ENCODE measurements at regions not wholly inside any gene's neighbourhood (a gene's known extent, or its start where the extent isn't known, plus 50 kb on each side); places are given as distances from the start of the nearest gene placed in this dataset.

GRCh38 chr2:234594715-234595114, 97.8 kb upstream of the ARL4C start:
- no peak for DNase-seq (ENCODE audit: low read depth)

DNA sequence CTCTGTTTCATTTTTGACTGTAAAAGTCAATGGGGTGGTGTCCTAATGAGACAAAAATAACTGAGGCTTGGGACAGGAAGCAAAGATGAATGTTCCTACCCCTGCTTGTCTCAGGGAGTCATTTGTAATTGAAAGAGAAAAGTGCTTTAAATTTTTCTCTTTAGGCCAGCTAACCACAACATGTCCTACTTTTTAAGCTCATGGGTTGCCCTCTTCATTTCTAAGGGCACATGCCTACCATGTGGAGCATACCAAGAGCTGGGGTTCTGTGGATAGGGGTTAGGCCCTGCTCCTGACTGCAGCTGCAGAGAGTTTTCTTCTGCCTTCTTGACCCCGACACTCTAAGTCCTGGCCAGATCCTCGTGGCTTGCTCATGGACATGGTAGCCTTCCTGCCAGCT, 96.8 kb upstream of the ARL4C start:
- peak; percentile 42 for DNase-seq (ENCODE audit: low read depth)

DNA sequence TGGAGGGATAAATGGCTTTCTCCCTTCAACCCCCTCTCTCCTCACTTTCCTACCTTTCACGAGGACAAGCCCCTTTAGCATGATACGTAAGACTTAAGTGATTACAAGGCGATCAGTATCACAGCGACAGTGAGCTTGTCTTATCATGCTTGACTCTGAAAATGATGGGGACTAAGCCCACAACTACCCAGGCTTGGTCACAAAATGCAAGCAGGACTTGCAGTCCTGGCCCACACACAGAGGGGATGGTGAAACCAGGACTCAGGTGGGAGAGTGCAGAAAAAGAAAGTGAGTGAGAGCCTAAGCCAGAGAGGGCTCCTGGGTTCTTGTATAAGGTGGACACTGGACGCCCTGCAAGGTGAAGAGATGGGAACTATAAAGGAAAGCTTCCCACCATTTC, 95.7 kb upstream of the ARL4C start:
- no peak for DNase-seq (ENCODE audit: low read depth)

- DNase-seq (ENCODE audit: low read depth), result no peak
These were observed 93.2 kb upstream of the ARL4C start for GRCh38 chr2:234590076-234590475.

GRCh38 chr2:234588054-234588430, 91.2 kb upstream of the ARL4C start:
- DNase-seq (ENCODE audit: low read depth), result no peak

DNA sequence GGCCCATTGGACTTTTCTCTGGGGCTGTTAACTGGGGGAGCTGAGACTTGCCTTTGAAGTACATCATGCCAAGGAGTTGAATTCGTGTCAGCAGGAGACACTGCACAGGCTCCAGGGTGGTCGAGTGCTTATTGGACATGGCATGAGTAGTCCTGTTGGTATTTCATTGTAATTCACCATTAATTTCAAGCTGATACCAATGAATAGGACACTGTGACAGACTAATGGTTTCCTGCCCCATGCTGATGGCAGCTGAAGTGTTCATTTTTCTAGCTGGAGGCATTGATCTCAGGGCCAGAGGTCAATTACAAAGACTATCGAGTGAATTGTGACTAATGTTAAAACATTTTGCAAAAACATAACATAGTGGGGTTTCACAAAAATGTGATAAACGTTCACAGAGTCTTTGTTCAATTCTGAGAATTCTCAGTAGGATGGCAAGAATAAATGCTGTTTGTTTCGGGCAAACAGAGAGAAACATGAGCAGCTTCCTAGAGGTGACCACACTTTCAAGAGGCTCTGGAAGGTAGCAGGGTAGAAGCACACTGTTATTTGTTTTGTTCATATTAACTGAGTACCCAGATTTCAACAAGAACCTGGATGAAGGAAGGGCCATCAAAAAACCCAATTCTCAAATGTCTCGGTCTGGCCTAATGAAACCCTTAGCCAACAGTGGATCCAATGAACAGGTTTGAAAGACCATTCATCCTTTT, 90.6 kb upstream of the ARL4C start:
- DNase-seq (ENCODE audit: low read depth), result peak; percentile 38

GRCh38 chr2:234583331-234583730, 86.5 kb upstream of the ARL4C start:
- DNase-seq (ENCODE audit: low read depth), result no peak

- DNase-seq (ENCODE audit: low read depth), result no peak
These were observed 83.8 kb upstream of the ARL4C start for GRCh38 chr2:234580686-234581085.

GRCh38 chr2:234579231-234579962, 82.5 kb upstream of the ARL4C start:
- no peak for DNase-seq (ENCODE audit: low read depth)

- no peak for DNase-seq (ENCODE audit: low read depth)
These were observed 81.5 kb upstream of the ARL4C start for GRCh38 chr2:234578389-234578788.

GRCh38 chr2:234577191-234577590, 80.3 kb upstream of the ARL4C start:
- DNase-seq (ENCODE audit: low read depth), result no peak

DNA sequence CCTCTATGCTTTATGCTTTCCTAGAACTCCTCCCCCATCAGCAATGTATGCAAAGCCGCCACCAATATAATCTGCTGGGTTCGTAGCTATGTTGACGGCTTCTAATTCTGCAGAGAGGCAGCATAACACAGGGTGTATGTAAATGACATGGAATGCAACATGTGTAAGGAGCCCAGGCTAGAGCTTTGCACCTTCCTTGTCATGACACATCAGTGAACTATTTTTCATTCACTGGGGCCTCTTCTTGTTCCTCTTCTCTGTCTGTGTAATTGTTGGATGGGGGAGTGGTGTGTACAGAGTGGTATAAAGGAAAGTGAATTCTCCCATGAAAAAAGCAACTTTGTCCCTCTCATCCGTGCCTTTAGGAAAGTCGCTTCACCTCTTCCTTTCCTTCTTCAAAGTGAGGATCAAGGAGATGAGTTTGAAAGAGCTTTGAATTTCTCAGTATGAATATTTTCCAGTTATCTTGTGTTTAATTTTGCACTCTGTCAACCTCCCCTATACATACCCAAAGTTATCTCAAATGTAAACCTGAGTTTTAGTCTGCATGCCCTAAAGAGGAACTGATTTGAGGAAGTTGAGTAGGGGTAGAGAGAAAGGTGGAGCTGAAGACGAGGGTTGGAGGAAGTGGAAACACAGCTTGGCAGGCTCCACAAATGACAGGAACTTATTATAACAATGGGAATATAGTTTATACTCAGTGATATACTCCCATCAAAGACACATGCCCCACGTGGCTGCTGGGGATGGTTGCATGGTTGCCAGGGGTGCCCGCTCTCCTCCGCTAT, 74.9 kb upstream of the ARL4C start:
- DNase-seq (ENCODE audit: low read depth), result no peak

DNA sequence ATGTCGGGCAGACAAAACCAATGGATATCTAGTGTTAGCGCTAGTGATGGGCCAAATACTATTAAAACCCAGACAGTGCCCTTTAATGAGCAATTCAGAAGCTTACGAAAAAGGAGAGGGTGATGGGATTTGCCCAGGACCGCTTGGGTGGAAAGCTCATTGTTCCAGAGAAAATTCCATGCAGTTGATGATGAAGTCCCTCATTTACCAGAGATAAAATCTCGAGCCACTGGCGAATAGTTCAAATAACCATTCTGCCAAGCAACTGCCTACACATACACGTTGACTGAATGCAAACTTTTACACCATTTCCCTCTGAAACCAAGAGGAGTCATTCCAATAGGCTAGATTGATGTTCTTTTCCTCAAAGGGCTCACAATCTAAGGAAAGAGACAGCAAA, 73.6 kb upstream of the ARL4C start:
- DNase-seq (ENCODE audit: low read depth), result no peak

DNA sequence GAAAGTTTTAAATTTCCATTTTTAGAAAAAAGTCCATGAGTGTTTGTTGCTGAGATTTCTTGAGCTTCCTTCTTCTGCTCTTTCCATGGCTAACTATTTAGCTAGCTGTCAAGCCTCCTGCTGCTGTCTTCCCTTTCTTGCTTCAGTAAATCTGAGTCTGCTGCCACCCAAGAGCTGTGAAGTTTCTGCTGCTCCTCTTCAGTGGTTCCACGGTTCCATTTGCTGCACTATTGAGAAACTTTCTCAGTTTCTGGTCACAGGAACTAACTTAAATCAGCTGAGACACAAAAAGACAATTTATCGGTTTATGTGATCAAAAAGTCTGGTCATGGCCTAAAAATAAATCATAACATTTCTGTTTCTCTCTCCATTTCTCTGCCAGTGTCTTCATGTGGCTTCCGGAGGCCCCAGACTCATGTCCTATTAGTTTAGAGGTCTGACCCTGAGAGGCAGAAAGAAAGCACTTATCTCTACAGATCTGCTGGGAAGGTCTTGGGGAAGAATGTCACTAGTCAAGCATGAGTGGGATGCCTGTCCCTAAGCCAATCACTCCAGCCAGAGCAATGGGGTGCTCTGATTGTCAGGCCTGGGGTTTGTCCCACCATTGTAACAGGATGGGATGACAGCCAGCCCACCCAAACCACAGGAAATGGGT, 73.0 kb upstream of the ARL4C start:
- no peak for DNase-seq (ENCODE audit: low read depth)

DNA sequence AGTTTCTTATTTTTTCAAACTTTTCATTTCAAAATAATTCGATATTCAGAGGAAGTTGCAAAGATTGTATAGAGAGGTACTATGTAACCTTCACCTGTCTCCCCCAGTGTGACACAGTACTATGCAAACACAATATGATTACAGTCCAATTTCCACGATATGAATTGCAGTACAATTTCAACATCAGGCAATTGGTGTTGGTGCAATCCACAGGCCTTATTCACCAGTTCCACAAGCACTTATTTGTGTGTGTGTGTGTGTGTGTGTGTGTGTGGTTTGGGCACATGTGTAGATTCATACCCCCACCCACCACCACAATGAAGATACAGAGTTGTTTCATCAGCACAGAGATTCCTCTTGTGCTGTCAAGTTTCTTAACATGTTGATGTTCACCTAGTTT, 69.7 kb upstream of the ARL4C start:
- DNase-seq (ENCODE audit: low read depth), result no peak

DNA sequence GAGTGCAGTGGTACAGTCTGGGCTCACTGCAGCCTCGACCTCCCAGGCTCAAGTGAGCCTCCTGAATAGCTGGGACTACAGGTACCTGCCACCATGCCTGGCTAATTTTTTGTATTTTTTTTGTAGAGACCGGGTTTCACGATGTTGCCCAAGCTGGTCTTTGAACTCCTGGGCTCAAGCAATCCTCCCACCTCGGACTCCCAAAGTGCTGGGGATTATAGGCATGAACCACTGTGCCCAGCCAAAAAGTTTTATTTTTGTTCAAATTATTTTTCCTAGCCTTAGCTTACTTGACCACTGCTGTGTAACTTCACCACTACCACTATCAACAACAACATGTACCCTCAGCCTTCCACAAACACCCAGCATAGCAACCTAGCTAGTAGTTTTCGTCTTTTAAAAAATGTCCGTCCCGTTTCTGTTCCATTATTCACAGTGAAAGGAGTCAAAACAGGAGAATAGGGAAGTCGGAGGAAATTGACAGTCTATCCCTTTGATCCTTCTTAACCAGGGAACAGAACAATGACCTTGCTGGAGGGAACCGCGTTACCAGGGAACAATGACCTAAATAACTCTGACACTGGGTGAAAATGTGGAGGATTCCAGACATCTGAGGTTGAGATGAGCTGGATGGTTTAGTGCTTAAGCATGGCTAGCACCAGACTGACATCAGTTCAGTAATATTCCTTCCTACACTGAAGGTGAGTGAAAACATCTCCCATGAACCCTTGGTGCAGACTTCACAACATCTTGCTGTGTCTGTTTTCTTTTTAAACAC, 69.2 kb upstream of the ARL4C start:
- DNase-seq (ENCODE audit: low read depth), result no peak

DNA sequence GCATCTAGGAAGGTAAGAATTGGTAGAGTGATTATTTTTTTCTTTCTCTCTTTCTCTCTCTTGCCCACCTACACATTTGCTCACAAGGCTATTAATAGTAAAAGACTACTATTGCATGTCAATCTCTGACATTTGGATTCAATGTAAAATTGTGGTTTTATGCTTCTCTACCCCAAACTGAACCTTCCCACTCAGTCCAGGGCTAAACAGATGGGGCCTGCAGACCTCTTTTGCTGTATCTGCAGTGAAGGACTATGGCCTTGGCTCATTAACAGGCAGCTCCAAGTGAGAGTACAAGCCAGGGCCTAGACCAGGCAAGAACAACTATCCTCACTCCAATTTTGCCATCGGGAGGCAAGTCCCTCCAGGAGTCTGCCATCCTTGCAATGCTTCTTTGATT, 68.3 kb upstream of the ARL4C start:
- DNase-seq (ENCODE audit: low read depth), result no peak

DNA sequence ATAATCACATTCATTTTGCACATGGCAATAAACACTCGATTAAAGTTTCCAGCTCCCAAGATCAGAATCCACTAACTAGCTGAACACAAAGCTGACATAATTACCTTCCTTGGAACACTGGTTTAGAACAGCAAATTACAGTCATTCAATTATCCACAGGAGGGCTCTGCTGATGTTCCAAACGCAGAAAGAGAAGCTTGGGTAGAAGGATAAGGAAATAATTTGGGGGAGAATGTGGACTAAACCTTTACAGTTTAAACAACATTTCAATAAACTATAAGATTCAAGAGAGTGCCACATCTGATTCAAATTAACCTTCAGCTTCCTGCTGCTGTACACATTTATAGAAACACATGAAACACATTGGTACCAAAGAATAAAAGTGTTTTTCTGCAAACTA, 67.8 kb upstream of the ARL4C start:
- DNase-seq (ENCODE audit: low read depth), result peak; percentile 35

DNA sequence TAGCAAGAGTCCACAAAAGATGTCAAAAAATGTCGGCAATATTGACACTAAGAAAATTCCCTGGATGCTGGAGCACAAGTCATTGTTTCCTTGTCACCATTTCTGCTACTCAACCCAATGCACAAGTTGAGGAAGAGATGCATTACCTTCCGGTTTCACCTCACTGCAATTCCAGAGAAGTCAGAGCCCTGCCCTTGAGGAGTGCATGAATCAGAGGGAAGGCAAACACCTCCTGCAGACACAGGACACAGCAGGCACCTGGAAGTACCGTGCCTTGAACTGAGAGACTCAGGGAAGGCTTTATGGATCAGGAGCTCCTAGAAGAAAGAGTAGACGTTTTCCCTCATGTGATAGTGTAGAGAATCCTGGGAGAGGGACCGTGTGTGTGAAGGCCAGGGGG, 62.7 kb upstream of the ARL4C start:
- DNase-seq (ENCODE audit: low read depth), result no peak

DNA sequence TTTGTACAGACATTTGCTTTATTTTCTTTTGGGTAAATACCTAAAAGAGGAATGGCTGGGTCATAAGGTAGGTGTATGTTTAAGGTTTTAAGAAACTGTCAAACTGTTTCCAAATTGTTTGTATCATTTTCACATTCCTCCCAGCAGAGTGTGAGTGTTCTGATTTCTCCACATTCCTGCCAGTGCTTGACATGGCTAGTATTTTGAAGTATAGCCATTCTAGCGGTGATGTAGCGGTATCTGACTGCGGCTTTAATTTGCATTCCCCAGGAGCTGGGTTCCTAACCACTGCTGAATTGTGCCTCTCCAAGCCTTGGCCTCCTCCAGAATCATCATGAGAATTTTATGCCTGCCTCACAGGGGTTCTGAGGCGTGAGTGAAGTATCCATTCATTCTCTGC, 61.8 kb upstream of the ARL4C start:
- DNase-seq (ENCODE audit: low read depth), result no peak

GRCh38 chr2:234556848-234557573, 60.1 kb upstream of the ARL4C start:
- no peak for DNase-seq (ENCODE audit: low read depth)
